Vagina (tissue), 2 donors: ENCODE measurements at regions not wholly inside any gene's neighbourhood (a gene's known extent, or its start where the extent isn't known, plus 50 kb on each side); places are given as distances from the start of the nearest gene placed in this dataset.

Experiments used
- CTCF ChIP-seq, 3 experiments: fragments of 450-650 bp in 2 of 3; fragments of 200-600 bp in 1 of 3; sonication (generic) in 1 of 3; IDR thresholded peaks; one replicate each; pipeline ENCODE4 v1.5.1; 2017 to 2019; ENCODE audit warnings: antibody characterized with exemption in 3 of 3, mild to moderate bottlenecking in 2 of 3, moderate library complexity in 2 of 3
- POLR2A ChIP-seq, 2 donors: fragments of 450-650 bp; IDR thresholded peaks; one replicate each; pipeline ENCODE4 v1.6.1; 2017; ENCODE audit warnings: antibody characterized with exemption in 2 of 2, mild to moderate bottlenecking in 2 of 2, moderate library complexity in 2 of 2
- POLR2AphosphoS5 ChIP-seq, 2 donors: sonication (generic); formaldehyde crosslinking; IDR thresholded peaks; one replicate each; pipeline ENCODE4 v1.9.0; 2017; ENCODE audit warnings: antibody characterized with exemption in 2 of 2, mild to moderate bottlenecking in 2 of 2, low read depth in 1 of 2; ENCODE audit not compliant: insufficient read depth in 1 of 2

GRCh38 chr3:17808994-17809393, 66.6 kb upstream of the TBC1D5 start:
- TF ChIP-seq CTCF (IDR thresholded peaks at IDR 0.05) (no peak), POLR2AphosphoS5 (IDR thresholded peaks at IDR 0.05; ENCODE audit: insufficient read depth in 1 of 2, low read depth in 1 of 2) (no peak), POLR2A (IDR thresholded peaks at IDR 0.05) (no peak)
